ENCODE measurements at regions not wholly inside any gene's neighbourhood (a gene's known extent, or its start where the extent isn't known, plus 50 kb on each side); places are given as distances from the start of the nearest gene placed in this dataset.

DNA sequence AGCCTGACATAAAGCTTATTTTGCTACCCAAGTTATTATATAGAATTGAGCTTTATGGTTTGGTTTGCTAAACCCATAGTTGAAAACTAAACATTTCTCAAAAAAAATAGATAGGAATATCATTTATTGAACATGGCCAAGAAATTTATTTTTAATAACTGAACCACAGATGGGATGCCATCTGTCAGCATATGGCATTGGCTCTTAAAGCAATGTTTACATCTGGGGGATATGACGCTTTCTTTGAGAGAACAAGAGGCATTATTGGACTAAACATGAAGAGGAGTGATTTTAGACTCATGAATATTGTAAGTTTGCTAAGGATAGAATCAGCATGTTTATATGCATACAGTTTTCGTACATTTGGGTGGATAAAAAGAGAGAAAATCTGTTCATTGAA, 132.6 kb upstream of the SLIT2 start:
- TF ChIP-seq CREB1 (IDR thresholded peaks at IDR 0.05; ENCODE audit: low read depth) (no peak), LARP7 (IDR thresholded peaks at IDR 0.05) (no peak), CBX5 (IDR thresholded peaks at IDR 0.05; ENCODE audit: low read depth) (no peak), POLR2A (IDR thresholded peaks at IDR 0.05; ENCODE audit: low read depth, low read length) (no peak), CTCF (IDR thresholded peaks at IDR 0.05 in 2 of 3, conservative IDR thresholded peaks at IDR 0.05 in 1 of 3; ENCODE audit: control insufficient read depth in 2 of 3, extremely low read depth in 1 of 3, insufficient read depth in 1 of 3, low read depth in 3 of 3, low read length in 3 of 3) (no peak), RBBP5 (conservative IDR thresholded peaks at IDR 0.05) (no peak), RFX5 (IDR thresholded peaks at IDR 0.05; ENCODE audit: low read depth, low read length) (no peak)

Data from GM12878 (cell line).